ENCODE measurements at regions not wholly inside any gene's neighbourhood (a gene's known extent, or its start where the extent isn't known, plus 50 kb on each side); places are given as distances from the start of the nearest gene placed in this dataset.

GRCh38 chr5:166117072-166118066, 2174.1 kb upstream of the WWC1 start:
- H3K4me2 ChIP-seq (ENCODE audit: low read length): no peak overlapping the region
- H4K20me1 ChIP-seq (ENCODE audit: insufficient read depth): no peaks in the 10 kb centered on the region
- H3K27ac ChIP-seq (ENCODE audit: low read length): no peak overlapping the region
- H3K9me2 ChIP-seq (ENCODE audit: insufficient read depth, low read length): no peaks in the 10 kb centered on the region
- H3K9ac ChIP-seq (ENCODE audit: low read length): no peak overlapping the region
- TF ChIP-seq REST (IDR thresholded peaks at IDR 0.05; ENCODE audit: borderline replicate concordance) (no peak), RAD21 (conservative IDR thresholded peaks at IDR 0.05) (no peak), POLR2AphosphoS5 (IDR thresholded peaks at IDR 0.05) (no peak), SMC3 (conservative IDR thresholded peaks at IDR 0.05; ENCODE audit: poor library complexity) (no peak)
- H3K4me3 ChIP-seq (ENCODE audit: low read length): no peak overlapping the region
- H2AFZ ChIP-seq (ENCODE audit: low read depth, low read length): no peak overlapping the region
- no peaks in the 10 kb centered on the region for H3K79me2 ChIP-seq (replicated peaks; ENCODE audit: insufficient read depth, low read length)
- H3K36me3 ChIP-seq (ENCODE audit: insufficient read depth, low read length): no peaks in the 10 kb centered on the region
- no peaks in the 10 kb centered on the region for H3K27me3 ChIP-seq (ENCODE audit: insufficient read depth, low read depth, low read length)
- no peaks in the 10 kb centered on the region for H3K9me3 ChIP-seq (ENCODE audit: low read length)
- no peaks in the 10 kb centered on the region for H3F3A ChIP-seq (ENCODE audit: insufficient read depth, low read length, poor library complexity, severe bottlenecking)

- no peak overlapping the region for H3K4me3 ChIP-seq (ENCODE audit: low read length)
- H3F3A ChIP-seq (ENCODE audit: insufficient read depth, low read length, poor library complexity, severe bottlenecking): no peaks in the 10 kb centered on the region
- H2AFZ ChIP-seq (ENCODE audit: low read depth, low read length): no peak overlapping the region
- H3K79me2 ChIP-seq (replicated peaks; ENCODE audit: insufficient read depth, low read length): no peaks in the 10 kb centered on the region
- H3K36me3 ChIP-seq (ENCODE audit: insufficient read depth, low read length): no peaks in the 10 kb centered on the region
- peak; percentile 88 for TF ChIP-seq EP300 (conservative IDR thresholded peaks at IDR 0.05; ENCODE audit: poor library complexity, severe bottlenecking)
- no peak for TF ChIP-seq RAD21 (conservative IDR thresholded peaks at IDR 0.05)
- no peak for TF ChIP-seq MXI1 (conservative IDR thresholded peaks at IDR 0.05; ENCODE audit: poor library complexity, severe bottlenecking)
- TF ChIP-seq TAF1 (IDR thresholded peaks at IDR 0.05; ENCODE audit: low read depth): no peak
- peak; percentile 75 for TF ChIP-seq REST (IDR thresholded peaks at IDR 0.05; ENCODE audit: borderline replicate concordance)
- no peak for TF ChIP-seq SMC3 (conservative IDR thresholded peaks at IDR 0.05; ENCODE audit: poor library complexity)
- no peak for TF ChIP-seq EZH2 (IDR thresholded peaks at IDR 0.05; ENCODE audit: borderline replicate concordance, insufficient read depth, low read length, poor library complexity, severe bottlenecking)
- TF ChIP-seq CTCF (IDR thresholded peaks at IDR 0.05; ENCODE audit: poor library complexity, severe bottlenecking): no peak
- peak; percentile 83 for TF ChIP-seq POLR2AphosphoS5 (IDR thresholded peaks at IDR 0.05)
- H3K9ac ChIP-seq (ENCODE audit: low read length): no peak overlapping the region
- no peaks in the 10 kb centered on the region for H3K27me3 ChIP-seq (ENCODE audit: insufficient read depth, low read depth, low read length)
- H3K4me2 ChIP-seq (ENCODE audit: low read length): no peak overlapping the region
- no peak overlapping the region for H3K27ac ChIP-seq (ENCODE audit: low read length)
- no peaks in the 10 kb centered on the region for H3K9me2 ChIP-seq (ENCODE audit: insufficient read depth, low read length)
- no peaks in the 10 kb centered on the region for H4K20me1 ChIP-seq (ENCODE audit: insufficient read depth)
- H3K9me3 ChIP-seq (ENCODE audit: low read length): no peaks in the 10 kb centered on the region
Observed at GRCh38 chr5:166119506-166119905, 2171.9 kb upstream of the WWC1 start.
